Ishikawa (cell line): ENCODE measurements at regions not wholly inside any gene's neighbourhood (a gene's known extent, or its start where the extent isn't known, plus 50 kb on each side); places are given as distances from the start of the nearest gene placed in this dataset.

Source experiments
- CEBPB ChIP-seq: IDR thresholded peaks from 2 replicates; pipeline ENCODE4 v1.6.1; 2012
- CREB1 ChIP-seq: IDR thresholded peaks from 2 replicates; pipeline ENCODE4 v1.6.1; 2012; ENCODE audit warnings: low read depth
- EGR1 ChIP-seq: IDR thresholded peaks from 2 replicates; pipeline ENCODE4 v1.6.1; 2012
- EP300 ChIP-seq: IDR thresholded peaks from 2 replicates; pipeline ENCODE4 v1.6.1; 2012; ENCODE audit warnings: borderline replicate concordance
- FOXM1 ChIP-seq: IDR thresholded peaks from 2 replicates; pipeline ENCODE4 v1.6.1; 2012; ENCODE audit warnings: low read depth, borderline replicate concordance
- MAX ChIP-seq: IDR thresholded peaks from 2 replicates; pipeline ENCODE4 v1.6.1; 2012
- NFIC ChIP-seq: IDR thresholded peaks from 2 replicates; pipeline ENCODE4 v1.6.1; 2012
- RAD21 ChIP-seq: IDR thresholded peaks from 2 replicates; pipeline ENCODE4 v1.6.1; 2012; ENCODE audit warnings: low read depth
- REST ChIP-seq: IDR thresholded peaks from 2 replicates; pipeline ENCODE4 v1.6.1; 2012; ENCODE audit warnings: low read depth, mild to moderate bottlenecking
- TAF1 ChIP-seq: IDR thresholded peaks from 2 replicates; pipeline ENCODE4 v1.6.1; 2012; ENCODE audit warnings: low read depth, mild to moderate bottlenecking
- TCF12 ChIP-seq: IDR thresholded peaks from 2 replicates; pipeline ENCODE4 v1.6.1; 2012; ENCODE audit warnings: low read depth
- TEAD4 ChIP-seq: IDR thresholded peaks from 2 replicates; pipeline ENCODE4 v1.6.1; 2012
- USF1 ChIP-seq: IDR thresholded peaks from 2 replicates; pipeline ENCODE4 v1.6.1; 2012
- YY1 ChIP-seq: IDR thresholded peaks from 2 replicates; pipeline ENCODE4 v1.6.1; 2012; ENCODE audit warnings: low read depth
- ZBTB7A ChIP-seq: IDR thresholded peaks from 2 replicates; pipeline ENCODE4 v1.6.1; 2012; ENCODE audit warnings: low read depth

- no peak for TF ChIP-seq USF1
- TF ChIP-seq CREB1, result no peak
- no peak for TF ChIP-seq TEAD4
- TF ChIP-seq FOXM1, result no peak
- no peak for TF ChIP-seq REST
- TF ChIP-seq MAX, result no peak
- no peak for TF ChIP-seq TAF1
Observed at GRCh38 chr12:124692443-124692842, 125.0 kb upstream of the NCOR2 start.

GRCh38 chr12:124691429-124691828 is 124.0 kb upstream of the NCOR2 start:
- no peak for TF ChIP-seq USF1

- TF ChIP-seq TCF12, result no peak
- TF ChIP-seq RAD21, result no peak
- TF ChIP-seq CEBPB, result no peak
- TF ChIP-seq YY1, result no peak
- no peak for TF ChIP-seq TAF1
- TF ChIP-seq ZBTB7A, result no peak
- no peak for TF ChIP-seq USF1
- no peak for TF ChIP-seq EP300
- no peak for TF ChIP-seq FOXM1
- TF ChIP-seq EGR1, result no peak
- no peak for TF ChIP-seq MAX
- no peak for TF ChIP-seq TEAD4
- no peak for TF ChIP-seq CREB1
Observed at GRCh38 chr12:124689631-124690030, 122.2 kb upstream of the NCOR2 start.

GRCh38 chr12:124688356-124688992 is 121.1 kb upstream of the NCOR2 start:
- no peak for TF ChIP-seq TAF1
- no peak for TF ChIP-seq CREB1
- no peak for TF ChIP-seq EP300
- TF ChIP-seq RAD21, result no peak
- no peak for TF ChIP-seq EGR1
- no peak for TF ChIP-seq NFIC
- no peak for TF ChIP-seq REST
- no peak for TF ChIP-seq CEBPB
- TF ChIP-seq YY1, result no peak
- TF ChIP-seq USF1, result no peak
- no peak for TF ChIP-seq TEAD4
- no peak for TF ChIP-seq ZBTB7A
- TF ChIP-seq FOXM1, result no peak
- TF ChIP-seq MAX, result no peak
- no peak for TF ChIP-seq TCF12

GRCh38 chr12:124687917-124688316 is 120.5 kb upstream of the NCOR2 start:
- TF ChIP-seq EP300 (no peak), NFIC (no peak), MAX (no peak), YY1 (no peak), REST (no peak), TCF12 (no peak), FOXM1 (no peak), CREB1 (no peak), ZBTB7A (no peak), CEBPB (no peak), TEAD4 (no peak)
